Right lobe of liver (tissue), 4 donors: ENCODE measurements at regions not wholly inside any gene's neighbourhood (a gene's known extent, or its start where the extent isn't known, plus 50 kb on each side); places are given as distances from the start of the nearest gene placed in this dataset.

ENCODE experiments used
- POLR2A ChIP-seq: fragments of 450-650 bp; IDR thresholded peaks from one replicate; pipeline ENCODE4 v1.6.1; 2017; ENCODE audit warnings: antibody characterized with exemption, mild to moderate bottlenecking
- TF ChIP-seq, protein P1 (sequence below), 4 donors: fragments of 200-600 bp in 3 of 4; fragments of 450-650 bp in 1 of 4; IDR thresholded peaks; one replicate each; pipeline versions ENCODE4 v1.5.1 to v1.8.0; 2016 to 2022; ENCODE audit warnings: antibody characterized with exemption in 4 of 4, mild to moderate bottlenecking in 2 of 4
- donor health status: DM: no; HTN: no; CAD: no.
- donor health status: DM: no; HTN: no; CAD: no.
- donor health status: DM: no; HTN: yes; CAD: no.

- TF ChIP-seq, protein P1, sequence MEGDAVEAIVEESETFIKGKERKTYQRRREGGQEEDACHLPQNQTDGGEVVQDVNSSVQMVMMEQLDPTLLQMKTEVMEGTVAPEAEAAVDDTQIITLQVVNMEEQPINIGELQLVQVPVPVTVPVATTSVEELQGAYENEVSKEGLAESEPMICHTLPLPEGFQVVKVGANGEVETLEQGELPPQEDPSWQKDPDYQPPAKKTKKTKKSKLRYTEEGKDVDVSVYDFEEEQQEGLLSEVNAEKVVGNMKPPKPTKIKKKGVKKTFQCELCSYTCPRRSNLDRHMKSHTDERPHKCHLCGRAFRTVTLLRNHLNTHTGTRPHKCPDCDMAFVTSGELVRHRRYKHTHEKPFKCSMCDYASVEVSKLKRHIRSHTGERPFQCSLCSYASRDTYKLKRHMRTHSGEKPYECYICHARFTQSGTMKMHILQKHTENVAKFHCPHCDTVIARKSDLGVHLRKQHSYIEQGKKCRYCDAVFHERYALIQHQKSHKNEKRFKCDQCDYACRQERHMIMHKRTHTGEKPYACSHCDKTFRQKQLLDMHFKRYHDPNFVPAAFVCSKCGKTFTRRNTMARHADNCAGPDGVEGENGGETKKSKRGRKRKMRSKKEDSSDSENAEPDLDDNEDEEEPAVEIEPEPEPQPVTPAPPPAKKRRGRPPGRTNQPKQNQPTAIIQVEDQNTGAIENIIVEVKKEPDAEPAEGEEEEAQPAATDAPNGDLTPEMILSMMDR (IDR thresholded peaks at IDR 0.05) = no peak
- TF ChIP-seq POLR2A = no peak
Measured at GRCh38 chr2:60333264-60333663, 220.2 kb downstream of the BCL11A start.
